Suprapubic skin (tissue), 4 donors: ENCODE measurements at regions not wholly inside any gene's neighbourhood (a gene's known extent, or its start where the extent isn't known, plus 50 kb on each side); places are given as distances from the start of the nearest gene placed in this dataset.

Experiments
- DNase-seq, 2 donors: peaks; one replicate each; pipeline ENCODE4 v3.0.0-alpha.2; 2019; ENCODE audit warnings: low spot score in 2 of 2
- H3K27ac ChIP-seq: fragments of 200-600 bp; sonication (generic); one replicate; pipeline ENCODE4 v1.5.1; 2019
- H3K27me3 ChIP-seq: fragments of 200-600 bp; sonication (generic); one replicate; pipeline ENCODE4 v1.5.1; 2019
- H3K36me3 ChIP-seq: fragments of 200-600 bp; sonication (generic); one replicate; pipeline ENCODE4 v1.5.1; 2019
- H3K4me1 ChIP-seq: fragments of 200-600 bp; sonication (generic); one replicate; pipeline ENCODE4 v1.5.1; 2019
- H3K4me3 ChIP-seq: fragments of 200-600 bp; sonication (generic); one replicate; pipeline ENCODE4 v1.5.1; 2019; ENCODE audit warnings: mild to moderate bottlenecking
- H3K9me3 ChIP-seq: fragments of 200-600 bp; sonication (generic); one replicate; pipeline ENCODE4 v1.5.1; 2019
- CTCF ChIP-seq, 2 donors: fragments of 200-600 bp in 1 of 2; fragments of 450-650 bp in 1 of 2; sonication (generic) in 1 of 2; IDR thresholded peaks; one replicate each; pipeline ENCODE4 v1.5.1; 2016 to 2019; ENCODE audit warnings: antibody characterized with exemption in 2 of 2, mild to moderate bottlenecking in 1 of 2, moderate library complexity in 1 of 2
- EP300 ChIP-seq: sonication (generic); formaldehyde crosslinking; IDR thresholded peaks from one replicate; pipeline ENCODE4 v1.6.1; 2017; ENCODE audit warnings: antibody characterized with exemption
- POLR2A ChIP-seq, 2 donors: fragments of 450-650 bp; IDR thresholded peaks; one replicate each; pipeline ENCODE4 v1.6.1; 2017; ENCODE audit warnings: antibody characterized with exemption in 2 of 2, mild to moderate bottlenecking in 2 of 2, moderate library complexity in 2 of 2
- POLR2AphosphoS5 ChIP-seq, 3 donors: sonication (generic); formaldehyde crosslinking; IDR thresholded peaks; one replicate each; pipeline ENCODE4 v1.6.1; 2017; ENCODE audit warnings: antibody characterized with exemption in 3 of 3
- WGBS: methylation state at CpG from one replicate; pipeline ENCODE4 v1.1.5; 2018; 5-methylcytosine and 5-hydroxymethylcytosine counted together

DNA sequence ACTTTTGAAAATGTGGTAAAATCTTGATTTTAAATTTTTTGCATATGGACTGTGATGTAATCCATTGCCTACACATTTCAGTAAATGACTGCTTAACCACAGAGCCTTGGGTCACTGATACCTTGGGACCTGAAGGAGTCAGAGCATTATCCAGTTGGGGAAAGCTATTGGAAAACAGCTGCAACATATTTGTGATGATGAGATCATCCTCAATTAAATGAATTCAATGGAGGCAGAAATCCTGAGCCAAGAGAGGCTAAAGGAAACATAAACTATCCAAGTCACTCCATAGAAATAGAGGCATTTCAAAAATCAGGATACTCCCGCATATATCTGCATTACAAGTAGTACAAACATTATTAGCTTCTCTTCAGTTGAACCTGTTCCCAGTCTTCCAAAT is 99.8 kb upstream of the PRMT6 start:
- 65% methylated on average over 1 of the region's 1 CpG for WGBS
- Histone ChIP-seq H3K27ac (no peak overlapping the region), H3K27me3 (no peaks in the 10 kb centered on the region), H3K36me3 (no peaks in the 10 kb centered on the region), H3K4me1 (no peaks in the 10 kb centered on the region), H3K4me3 (no peak overlapping the region), H3K9me3 (no peaks in the 10 kb centered on the region)
- TF ChIP-seq POLR2A (IDR thresholded peaks at IDR 0.05) (no peak), EP300 (no peak), CTCF (IDR thresholded peaks at IDR 0.05) (no peak), POLR2AphosphoS5 (IDR thresholded peaks at IDR 0.05) (no peak)
- DNase-seq: no peak

GRCh38 chr1:106957795-106958194 is 98.7 kb upstream of the PRMT6 start:
- Histone ChIP-seq H3K36me3 (no peaks in the 10 kb centered on the region), H3K27ac (no peak overlapping the region), H3K4me3 (no peak overlapping the region), H3K4me1 (no peaks in the 10 kb centered on the region), H3K27me3 (no peaks in the 10 kb centered on the region), H3K9me3 (no peaks in the 10 kb centered on the region)
- no peak for TF ChIP-seq POLR2A (IDR thresholded peaks at IDR 0.05)
- TF ChIP-seq POLR2AphosphoS5 (IDR thresholded peaks at IDR 0.05): no peak
- no peak for TF ChIP-seq EP300
- DNase-seq: no peak
- WGBS: 63% methylated on average over 3 of the region's 3 CpGs

- Histone ChIP-seq H3K27ac (no peak overlapping the region), H3K36me3 (no peaks in the 10 kb centered on the region), H3K27me3 (no peaks in the 10 kb centered on the region), H3K4me1 (no peaks in the 10 kb centered on the region), H3K4me3 (no peak overlapping the region), H3K9me3 (no peaks in the 10 kb centered on the region)
- 43% methylated on average over 4 of the region's 4 CpGs for WGBS
- DNase-seq: no peak
- TF ChIP-seq POLR2AphosphoS5 (IDR thresholded peaks at IDR 0.05) (no peak), POLR2A (IDR thresholded peaks at IDR 0.05) (no peak), CTCF (IDR thresholded peaks at IDR 0.05) (no peak), EP300 (no peak)
Measured at GRCh38 chr1:106960412-106960811, 96.1 kb upstream of the PRMT6 start.

GRCh38 chr1:106961646-106962045 is 94.8 kb upstream of the PRMT6 start:
- Histone ChIP-seq H3K4me1 (no peaks in the 10 kb centered on the region), H3K36me3 (no peaks in the 10 kb centered on the region), H3K27ac (no peak overlapping the region), H3K27me3 (no peaks in the 10 kb centered on the region), H3K9me3 (no peaks in the 10 kb centered on the region), H3K4me3 (no peak overlapping the region)
- no peak for TF ChIP-seq CTCF (IDR thresholded peaks at IDR 0.05)
- no peak for TF ChIP-seq POLR2AphosphoS5 (IDR thresholded peaks at IDR 0.05)
- no peak for TF ChIP-seq POLR2A (IDR thresholded peaks at IDR 0.05)
- no peak for TF ChIP-seq EP300
- DNase-seq: no peak

DNA sequence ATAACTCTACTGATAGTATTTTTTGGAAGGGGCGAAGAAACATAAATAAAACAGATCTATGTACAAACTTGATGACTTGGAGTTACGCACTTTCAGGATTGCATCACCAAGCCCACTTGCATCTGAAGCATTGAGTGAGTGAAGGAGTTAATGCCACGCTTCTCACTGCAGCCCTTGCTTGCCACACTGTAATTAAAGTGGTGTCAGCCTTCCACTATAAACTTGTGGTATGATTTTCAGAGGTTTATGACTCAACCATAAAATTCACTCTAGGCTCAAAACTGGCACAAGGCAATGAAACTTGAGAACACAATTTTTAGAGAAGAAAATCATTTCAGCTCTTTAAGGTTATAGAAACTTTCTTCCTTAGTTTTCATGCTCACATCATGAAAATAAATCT is 93.9 kb upstream of the PRMT6 start:
- Histone ChIP-seq H3K4me3 (no peak overlapping the region), H3K36me3 (no peaks in the 10 kb centered on the region), H3K4me1 (no peaks in the 10 kb centered on the region), H3K27me3 (no peaks in the 10 kb centered on the region), H3K9me3 (no peaks in the 10 kb centered on the region), H3K27ac (no peak overlapping the region)
- no peak for DNase-seq
- 82% methylated on average over 3 of the region's 3 CpGs for WGBS
- TF ChIP-seq EP300: no peak
- no peak for TF ChIP-seq CTCF (IDR thresholded peaks at IDR 0.05)
- TF ChIP-seq POLR2A (IDR thresholded peaks at IDR 0.05): no peak
- TF ChIP-seq POLR2AphosphoS5 (IDR thresholded peaks at IDR 0.05): no peak

- Histone ChIP-seq H3K9me3 (no peaks in the 10 kb centered on the region), H3K4me1 (no peaks in the 10 kb centered on the region), H3K27ac (no peak overlapping the region), H3K36me3 (no peaks in the 10 kb centered on the region), H3K27me3 (no peaks in the 10 kb centered on the region), H3K4me3 (no peak overlapping the region)
- no peak for DNase-seq
- TF ChIP-seq CTCF (IDR thresholded peaks at IDR 0.05) (no peak), EP300 (no peak), POLR2AphosphoS5 (IDR thresholded peaks at IDR 0.05) (no peak), POLR2A (IDR thresholded peaks at IDR 0.05) (no peak)
- WGBS: 75% methylated on average over 4 of the region's 4 CpGs
Measured at GRCh38 chr1:106964495-106964894, 92.0 kb upstream of the PRMT6 start.
